HG02938 (cell line): ENCODE measurements at regions not wholly inside any gene's neighbourhood (a gene's known extent, or its start where the extent isn't known, plus 50 kb on each side); places are given as distances from the start of the nearest gene placed in this dataset.
"Not testable (repeated sequence)": the region's sequence is repeated elsewhere in the genome, so short reads cannot be mapped to it uniquely, and the experiment has no call there.

Experiments
- ATAC-seq: cut with Tn5 transposase; IDR thresholded peaks from one replicate; pipeline ENCODE4 v1.9.1; 2021; ENCODE audit warnings: mild to moderate bottlenecking, moderate library complexity; ENCODE audit not compliant: unreplicated experiment

DNA sequence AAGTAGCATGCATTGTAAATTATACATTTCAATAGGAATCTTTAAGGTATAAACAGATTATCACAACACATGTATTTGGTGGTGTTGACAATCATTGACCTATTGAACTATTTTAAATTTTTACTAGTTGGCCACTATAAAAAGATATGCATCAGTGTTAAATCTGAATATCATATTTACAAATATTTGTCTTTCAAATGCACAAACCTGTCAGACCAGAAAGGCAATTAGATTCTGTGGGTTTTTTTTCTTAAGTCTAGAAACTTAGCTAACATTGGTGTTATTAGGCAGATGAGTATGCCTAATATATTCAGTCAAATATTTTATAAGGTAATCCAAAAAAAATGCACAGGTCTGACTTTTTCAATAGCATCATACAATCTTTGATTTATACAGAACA, 241.4 kb upstream of the DGKB start:
- ATAC-seq = no peak

DNA sequence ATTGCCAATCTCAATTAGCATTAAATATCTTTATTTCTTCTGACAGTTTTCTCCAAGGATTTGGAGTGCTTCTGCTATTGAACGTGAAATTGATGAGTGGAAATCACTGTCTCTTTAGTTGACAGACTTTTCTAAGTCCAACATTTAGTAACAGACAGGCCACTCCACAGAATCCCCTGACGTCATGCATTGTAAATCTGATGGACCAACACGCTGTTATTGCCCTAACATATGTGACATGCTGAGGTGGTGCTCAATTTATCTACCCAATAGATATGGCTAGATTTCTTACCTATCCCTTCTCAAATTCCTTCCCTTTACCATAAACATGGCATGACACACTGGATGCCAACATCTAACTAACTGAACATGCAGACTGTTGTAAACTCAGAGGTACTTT, 240.6 kb upstream of the DGKB start:
- no peak for ATAC-seq

DNA sequence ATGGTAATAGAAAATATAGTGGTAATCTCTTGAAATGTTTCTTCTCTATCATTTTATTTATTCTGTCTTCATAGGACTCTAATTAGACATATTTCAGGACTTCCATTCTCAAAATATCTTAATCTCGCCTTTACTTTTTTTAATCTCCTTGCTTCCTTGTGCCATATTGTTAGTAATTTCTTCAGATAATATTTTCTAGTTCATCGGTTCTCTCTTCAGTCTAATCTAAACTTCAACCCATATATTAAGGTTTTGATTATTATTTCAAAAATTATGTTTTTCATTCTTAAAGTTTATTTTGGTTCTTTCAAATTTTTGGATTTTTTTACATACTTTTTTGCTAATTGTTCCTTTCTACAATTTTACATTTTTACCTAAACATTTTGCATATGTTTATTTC, 237.9 kb upstream of the DGKB start:
- ATAC-seq = no peak

DNA sequence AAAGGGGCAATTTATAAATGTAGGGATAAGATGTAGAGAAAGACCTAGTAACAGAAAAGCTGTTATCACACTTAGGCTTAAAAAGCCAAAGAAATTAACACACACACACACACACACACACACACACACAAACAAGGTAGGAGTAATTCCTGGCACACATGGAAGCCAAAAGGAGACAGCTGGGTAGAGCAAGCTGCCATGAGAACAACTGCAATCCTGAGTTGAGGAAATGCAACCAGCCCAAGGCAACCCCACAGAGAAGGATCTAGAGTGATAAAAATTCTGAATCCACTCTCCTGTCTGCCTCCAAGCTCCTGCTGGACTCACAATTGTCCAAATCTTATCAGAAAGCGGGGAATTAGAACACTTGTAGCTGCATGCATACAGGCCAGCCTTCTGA, 229.1 kb upstream of the DGKB start:
- ATAC-seq = no peak

DNA sequence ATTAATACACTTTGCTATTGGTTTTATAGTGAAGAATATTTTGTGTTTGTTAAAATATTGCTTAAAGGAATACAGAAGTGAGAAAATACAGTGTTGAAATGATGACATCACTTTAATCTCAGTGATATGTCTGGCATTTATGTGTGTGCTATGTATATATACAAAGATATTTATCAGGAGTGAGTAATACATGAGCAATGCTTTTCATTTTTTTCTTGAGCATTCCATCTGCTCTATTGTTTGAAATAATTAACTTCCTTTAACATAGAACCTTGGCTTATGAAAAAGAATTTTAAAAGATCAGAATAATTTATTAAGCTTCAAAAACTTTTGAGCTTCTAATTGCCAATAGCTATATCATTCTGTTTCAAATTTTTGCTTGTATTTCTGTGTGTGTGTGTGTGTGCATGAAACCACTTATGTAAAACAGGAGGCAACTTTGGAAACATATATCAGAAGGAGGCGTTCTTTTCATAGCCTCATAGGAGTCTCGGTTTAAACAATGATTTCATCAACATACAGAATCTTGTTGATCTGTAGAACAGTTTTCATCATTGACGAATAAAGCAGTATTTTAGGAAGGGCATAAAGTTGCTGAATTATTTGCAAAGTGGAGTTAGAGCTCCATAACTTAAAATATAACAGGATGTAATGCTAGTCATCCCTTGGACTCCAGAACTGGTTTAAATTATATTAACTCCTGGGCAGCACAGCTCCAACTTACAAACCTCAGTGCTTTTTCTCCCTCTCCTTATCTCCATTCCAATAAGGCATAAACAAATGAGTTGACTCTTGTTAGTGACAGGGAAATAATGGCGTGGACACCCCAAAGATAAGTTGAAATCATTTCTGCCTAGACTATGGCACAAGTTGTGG, 228.4 kb upstream of the DGKB start:
- no peak for ATAC-seq

DNA sequence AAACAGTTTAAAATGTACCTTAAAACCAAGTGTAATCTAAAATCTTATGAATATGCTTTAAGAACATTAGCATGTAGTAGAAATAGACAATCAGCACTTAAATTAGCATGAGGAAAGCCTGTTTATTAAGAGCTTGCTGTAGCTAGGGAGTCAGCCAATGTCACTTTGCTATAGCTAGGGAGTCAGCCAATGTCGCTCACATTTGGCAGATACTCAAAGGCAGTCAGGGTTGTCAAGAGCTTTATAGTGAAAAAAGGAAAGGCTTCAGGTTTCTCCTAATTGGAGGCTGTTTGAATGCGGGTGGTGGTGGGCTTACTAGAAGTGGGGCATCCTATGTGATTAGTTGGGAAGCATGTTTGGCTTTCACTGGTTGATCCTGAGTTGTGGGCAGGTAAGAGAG, 226.2 kb upstream of the DGKB start:
- ATAC-seq = no peak

DNA sequence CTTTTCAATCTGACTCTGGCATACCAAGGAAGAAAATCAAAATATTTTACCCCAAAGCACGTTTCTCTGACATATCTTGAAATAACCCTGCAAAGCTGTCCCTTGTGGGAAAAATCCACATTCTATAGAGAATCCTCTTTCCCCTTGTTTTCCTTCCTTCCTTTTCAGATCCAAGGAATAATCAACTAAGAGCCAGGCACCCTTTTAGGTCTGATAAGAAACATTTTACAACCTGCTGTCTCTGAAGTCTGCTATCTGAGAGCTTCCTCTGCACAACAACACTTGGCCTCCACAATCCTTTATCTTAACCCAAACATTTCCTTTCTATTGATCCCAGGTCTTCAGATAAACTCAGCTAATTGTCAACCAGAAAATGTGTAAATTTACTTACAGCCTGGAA, 224.1 kb upstream of the DGKB start:
- not testable (repeated sequence) for ATAC-seq

DNA sequence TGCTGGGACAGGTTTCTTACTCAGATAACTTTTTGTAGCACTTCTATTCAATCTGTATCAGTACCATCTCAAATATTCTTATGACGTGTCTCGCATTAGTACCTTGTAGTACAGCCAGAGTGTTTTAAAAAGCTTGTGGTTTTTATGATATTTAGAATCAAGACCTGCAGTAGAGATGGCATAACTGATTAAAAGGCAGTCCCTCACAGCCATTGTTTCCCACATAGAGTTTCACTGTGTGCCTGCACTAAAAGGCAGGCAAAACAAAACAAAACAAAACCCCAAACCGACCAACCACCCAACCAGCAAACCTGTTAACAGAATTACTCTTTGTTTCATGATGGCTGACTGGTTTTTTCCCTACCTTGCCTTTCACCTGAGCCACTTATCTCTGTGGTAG, 221.3 kb upstream of the DGKB start:
- ATAC-seq = no peak

DNA sequence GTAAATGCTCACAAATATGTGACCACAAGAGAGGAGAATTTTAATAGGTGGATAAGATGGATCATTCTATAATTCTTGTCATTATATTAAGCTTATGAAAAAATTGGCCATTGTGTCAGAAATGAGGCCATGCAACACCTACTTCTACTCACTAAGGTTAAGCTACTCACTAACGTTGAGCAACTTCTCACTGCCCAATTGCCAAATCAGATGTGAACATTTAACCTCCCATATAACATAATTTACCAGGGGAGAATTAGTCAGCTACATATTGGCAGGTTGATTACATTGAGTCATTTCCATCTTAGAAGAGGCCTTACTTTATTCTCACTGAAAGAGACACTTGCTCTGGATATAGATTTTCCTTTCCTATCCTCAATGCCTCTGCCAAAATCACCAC, 211.2 kb upstream of the DGKB start:
- ATAC-seq = no peak

DNA sequence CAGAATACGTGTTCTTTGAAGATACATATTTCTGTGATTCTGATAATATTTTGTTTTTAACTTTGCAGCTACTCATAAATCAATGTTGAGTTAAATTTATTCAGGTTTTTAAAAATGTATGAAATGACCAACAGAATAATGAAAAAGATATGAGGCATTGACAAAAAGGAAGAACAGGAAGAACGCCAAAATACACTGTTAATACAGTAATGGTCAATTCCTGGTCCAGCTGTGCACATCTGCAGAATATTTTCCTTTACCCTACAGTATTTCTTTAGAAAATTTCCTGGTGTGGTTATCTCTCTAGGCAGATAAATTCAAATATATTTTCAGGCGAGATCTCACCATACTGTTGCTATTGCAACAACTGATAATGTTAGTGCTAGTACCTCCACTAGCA, 203.2 kb upstream of the DGKB start:
- no peak for ATAC-seq

DNA sequence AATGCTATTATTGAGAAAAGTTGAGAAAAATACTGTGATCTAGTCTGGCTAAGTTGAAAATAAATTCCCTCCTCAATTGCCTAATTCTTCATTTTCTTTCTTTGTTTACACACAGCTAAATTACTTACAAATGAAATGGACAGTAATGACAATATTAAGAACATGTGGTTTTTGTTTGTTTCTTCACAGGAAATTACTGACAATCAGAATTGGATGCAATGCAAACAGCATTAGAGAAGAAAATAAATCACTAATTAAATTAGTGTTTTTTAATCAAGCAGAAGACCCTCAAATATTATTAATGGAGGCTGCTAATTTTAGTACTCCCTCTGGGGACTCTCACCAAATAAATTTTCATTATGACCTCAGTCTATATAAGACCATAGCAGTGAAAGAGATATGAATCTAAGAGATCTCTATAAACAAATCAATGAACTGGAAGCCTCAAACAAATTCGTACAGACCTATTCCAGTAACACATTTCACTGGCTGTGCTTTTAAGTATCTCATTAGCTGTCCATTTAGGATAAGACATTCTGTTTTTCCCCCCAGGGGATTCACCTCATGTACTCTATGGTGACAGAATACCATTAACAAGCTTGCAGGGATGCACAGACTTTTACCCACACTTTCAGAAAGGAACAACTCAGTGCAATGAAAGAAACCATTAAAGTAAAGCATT, 202.0 kb upstream of the DGKB start:
- ATAC-seq = no peak

DNA sequence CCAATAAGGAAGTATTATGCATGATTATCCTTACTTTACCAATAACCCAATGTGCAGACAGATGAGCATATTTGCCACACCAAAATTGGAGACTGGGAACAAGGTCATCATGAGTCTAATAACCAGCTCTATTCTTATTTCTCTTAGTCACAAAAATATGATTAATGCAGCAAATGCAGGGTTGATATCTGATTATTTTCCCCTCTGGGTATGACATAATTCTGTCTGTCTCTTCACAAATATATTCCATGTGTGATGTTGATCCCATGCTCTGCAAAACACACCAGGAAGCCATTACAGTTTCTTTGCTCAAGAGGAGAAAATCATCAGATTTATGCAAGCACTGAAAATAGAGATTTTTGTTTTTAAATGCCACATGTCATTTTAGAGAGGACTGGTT, 196.5 kb upstream of the DGKB start:
- no peak for ATAC-seq

DNA sequence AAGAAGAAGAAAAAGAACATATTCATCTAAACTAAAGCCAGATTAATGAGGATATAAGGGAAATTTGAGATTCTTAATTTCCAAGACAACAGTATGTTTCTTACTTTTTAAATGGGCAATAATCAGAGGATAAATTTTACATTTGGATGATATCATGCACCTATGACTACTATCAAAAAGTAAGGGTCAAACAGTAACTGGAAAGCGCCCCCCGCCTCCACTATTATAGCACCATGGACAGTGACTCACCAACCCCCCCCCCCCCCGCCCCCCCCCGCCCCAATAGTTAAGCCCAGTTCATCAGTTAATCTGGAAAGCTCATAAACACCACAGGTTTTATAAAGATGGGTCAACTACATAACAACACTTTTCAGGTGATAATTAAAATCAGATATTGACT, 194.3 kb upstream of the DGKB start:
- ATAC-seq = no peak

DNA sequence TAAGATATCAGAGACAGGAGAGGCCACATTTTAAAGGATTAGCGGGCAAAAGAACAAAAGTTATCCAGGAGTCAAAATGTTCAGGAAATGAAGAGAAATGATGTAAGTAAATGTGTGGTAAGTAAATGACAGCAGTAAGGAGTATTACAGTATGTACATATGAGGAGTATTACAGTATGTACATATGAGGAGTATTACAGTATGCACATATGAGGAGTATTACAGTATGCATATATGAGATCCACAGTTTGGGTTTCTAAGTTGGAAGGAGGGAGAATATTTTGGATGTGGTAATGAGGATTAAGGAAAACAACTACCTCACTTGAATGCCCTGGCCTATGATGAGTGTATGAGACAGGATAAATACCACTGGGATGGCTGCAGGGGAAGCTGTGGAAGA, 192.4 kb upstream of the DGKB start:
- no peak for ATAC-seq

DNA sequence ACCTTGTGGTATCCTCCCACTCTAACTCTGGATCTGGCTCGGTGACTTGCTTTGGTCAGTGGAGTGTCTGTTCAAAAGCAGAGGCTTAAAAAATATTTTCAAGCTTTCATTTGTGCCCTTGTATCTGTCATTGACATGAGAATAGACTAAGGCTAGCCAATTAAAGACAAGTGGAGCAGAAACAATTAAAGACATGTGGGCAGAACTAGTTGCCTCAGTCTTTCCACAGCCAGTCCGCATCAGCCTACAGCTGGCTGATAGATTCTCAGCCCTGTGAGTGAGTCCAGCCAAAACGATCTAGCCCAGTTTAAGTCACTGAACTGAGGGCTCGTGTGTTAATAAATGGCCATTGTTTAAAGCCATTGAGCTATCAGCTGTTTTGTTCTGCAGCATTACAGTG, 185.2 kb upstream of the DGKB start:
- no peak for ATAC-seq

DNA sequence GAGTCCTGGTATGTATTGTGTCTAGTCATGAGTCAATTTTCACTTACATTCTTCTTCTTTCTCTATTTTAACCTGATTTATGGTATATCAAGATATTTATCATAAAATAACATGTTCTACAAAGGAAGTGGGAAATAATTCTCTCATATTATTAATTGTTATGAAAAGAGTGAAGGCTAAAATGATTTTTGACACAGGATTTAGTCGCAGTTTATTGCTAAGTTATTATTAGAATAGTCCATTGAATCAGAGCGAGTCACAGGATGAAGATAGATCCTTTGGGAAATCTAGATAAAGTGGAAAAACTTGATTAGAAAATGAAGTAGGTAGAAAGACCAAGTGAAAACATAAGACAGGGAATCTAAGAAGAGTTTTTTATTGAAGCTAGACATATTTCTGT, 184.3 kb upstream of the DGKB start:
- ATAC-seq = no peak

DNA sequence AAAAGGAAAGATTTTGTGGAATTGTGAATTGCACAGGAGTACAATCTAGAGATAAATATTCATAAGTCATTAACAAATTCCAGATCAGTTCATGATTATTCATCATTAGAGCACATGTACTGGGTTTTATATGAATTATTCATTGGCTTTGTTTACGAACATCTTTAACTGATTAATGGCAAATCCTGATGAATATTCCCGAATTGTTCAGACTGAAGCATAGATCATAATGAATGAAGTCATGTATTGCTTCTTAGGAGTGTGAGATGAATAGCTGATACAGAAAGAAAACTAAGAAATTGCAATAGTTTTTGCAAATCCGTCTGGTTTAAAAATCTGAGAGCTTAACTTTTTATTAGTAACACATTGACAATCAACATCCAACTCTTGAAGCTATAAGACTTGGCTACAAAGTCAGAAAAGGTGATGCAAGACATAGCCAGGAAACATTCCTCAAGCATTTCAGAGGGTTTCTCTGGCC, 183.6 kb upstream of the DGKB start:
- ATAC-seq = no peak

DNA sequence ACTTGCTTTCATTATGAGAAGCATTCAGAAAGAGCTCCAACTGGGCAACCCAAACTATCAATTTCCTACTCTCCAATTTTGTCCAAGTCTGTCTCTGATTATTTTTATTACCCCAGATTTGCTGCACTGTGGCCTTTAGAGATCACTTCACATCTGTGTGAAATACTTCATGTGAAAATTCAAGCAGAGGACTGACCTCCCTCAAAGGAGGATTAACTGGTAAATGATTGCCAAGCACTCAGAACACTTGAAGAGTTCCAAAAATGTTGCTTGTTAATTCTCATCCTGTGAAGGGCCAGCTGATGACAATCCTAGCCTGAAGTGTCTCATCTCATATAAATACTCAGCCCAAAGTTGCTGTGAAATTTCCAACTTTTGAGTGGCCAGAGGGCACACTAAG, 182.8 kb upstream of the DGKB start:
- ATAC-seq = no peak

DNA sequence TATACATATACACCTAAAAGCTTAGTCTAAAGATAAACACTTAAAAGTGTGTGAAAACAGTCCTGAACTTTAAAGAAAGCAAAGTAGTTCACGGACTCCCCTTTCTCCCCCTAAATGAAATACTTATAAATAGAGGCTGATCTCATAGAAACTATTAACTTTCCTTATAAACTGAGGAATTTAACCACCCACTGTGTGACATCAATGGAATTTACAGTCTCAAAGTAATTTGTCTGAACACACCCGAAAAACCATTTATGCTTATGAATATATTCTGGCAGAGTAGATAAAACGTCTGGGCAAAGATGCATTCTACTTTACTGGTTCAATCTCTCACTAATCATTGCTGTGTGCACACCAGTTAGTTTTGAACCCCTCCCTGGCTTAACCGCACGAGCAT, 181.8 kb upstream of the DGKB start:
- no peak for ATAC-seq

DNA sequence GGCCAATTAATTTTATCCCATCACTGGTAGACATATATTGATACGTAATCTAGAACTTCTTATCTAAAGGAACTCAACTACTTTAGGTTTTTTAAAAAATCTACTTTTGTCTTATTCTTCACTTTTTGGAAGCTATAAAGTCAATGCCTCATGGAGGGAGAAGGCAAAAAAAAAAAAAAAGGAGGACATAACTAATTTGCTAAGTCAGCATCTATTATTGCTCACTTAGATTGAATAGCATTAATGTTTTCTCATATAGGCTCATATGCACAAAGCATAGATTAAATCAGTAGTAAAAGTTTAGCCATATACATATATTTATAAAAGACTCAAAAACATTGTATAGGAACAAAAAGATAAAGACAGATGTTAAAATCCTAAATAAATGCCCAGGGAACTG, 179.3 kb upstream of the DGKB start:
- no peak for ATAC-seq

DNA sequence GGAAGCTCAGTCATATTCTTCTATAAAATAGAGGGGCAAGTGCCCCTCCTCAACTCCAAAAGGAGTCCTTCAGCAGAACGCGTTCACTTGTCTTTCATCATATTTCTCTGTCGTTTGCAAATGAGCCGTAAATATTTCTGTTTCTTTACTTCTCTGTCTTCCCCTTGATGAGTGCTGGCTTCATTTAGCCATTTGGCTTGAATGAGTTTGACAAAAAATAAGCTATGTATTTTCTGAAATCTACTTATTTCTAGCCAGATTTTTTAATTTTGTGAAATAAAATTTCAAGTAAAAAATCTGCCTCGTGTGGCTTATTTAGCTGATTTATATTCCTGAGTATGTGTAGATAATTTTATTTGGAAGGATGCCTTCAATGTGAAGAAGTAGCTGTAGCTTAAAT, 170.8 kb upstream of the DGKB start:
- ATAC-seq = no peak

DNA sequence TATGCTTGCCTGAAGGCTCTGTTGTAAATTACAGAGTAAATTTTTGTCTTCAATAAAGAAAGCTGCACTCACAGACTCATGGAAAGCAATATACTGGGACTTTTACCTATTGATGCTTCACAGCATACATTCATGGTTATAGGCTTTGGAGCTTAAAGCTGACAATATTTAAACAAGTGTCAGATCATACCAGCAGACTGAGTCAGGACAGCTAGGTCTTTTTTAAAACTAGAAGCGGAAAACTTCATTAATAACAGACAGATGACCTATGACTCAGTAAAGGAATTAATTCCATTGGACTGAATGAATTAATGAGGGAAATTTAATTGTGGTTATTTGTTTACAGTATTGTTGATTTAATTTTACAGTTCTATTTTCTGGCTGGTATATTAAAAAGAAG, 165.8 kb upstream of the DGKB start:
- ATAC-seq = no peak

DNA sequence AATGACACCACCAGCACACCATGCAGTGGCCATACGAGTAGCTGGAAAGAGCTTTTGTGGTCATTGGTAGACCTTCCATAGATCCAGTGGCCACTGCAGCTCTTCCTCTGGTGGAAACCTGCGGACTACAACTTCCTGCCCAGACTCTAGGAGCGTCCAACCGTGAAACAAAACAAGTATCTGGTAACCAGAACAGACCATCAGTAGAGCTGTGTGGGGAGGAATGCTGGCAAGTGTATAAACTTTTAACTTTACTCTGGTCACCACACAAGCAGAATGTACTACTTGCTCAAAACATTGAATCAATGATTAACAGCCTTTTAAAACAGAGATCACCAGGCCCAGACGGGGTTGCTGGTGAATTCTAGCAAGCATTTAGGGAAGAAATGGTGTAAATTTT, 154.7 kb upstream of the DGKB start:
- ATAC-seq = peak; percentile 76
